ENCODE measurements at regions not wholly inside any gene's neighbourhood (a gene's known extent, or its start where the extent isn't known, plus 50 kb on each side); places are given as distances from the start of the nearest gene placed in this dataset.

DNA sequence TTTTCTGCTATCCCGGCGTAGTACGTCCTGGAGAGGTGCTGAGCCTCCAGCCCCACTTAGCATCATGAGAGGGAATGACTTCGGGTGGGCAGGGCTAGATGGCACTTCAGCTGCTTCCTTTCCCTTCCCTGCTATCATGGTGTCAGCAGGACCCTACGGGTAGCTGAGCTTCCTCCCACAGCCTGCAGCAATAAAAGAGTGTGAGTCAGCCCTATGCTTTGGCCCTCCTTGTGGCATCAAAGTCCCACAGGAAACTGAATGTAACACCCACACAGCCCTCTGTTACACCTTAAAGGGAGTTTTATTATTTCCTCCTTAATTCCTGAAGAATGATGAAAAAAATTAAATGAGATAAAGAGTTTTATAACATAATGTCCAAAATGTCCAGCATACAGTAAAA lies 458.1 kb downstream of the RPS24 start:
- peak; percentile 31 to 69 (median 48) for DNase-seq

DNA sequence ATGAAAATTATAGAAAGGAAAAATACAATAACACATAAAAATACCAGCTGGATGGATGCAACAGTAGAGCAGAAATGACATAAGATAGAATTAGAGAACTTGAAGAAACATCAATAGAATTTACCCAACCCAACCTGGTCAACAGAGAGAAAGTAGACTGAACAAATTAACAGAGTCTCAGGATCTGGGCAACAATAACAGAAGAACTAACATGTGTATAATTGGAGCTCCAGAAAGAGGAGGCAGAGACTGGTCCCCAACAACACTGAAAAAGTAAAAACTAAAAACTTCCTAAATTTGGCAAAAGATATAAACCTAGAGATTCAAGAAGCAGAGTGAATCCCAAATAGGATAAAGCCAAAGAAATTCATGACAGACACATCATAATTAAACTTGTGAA lies 458.8 kb downstream of the RPS24 start:
- DNase-seq: no peak

DNA sequence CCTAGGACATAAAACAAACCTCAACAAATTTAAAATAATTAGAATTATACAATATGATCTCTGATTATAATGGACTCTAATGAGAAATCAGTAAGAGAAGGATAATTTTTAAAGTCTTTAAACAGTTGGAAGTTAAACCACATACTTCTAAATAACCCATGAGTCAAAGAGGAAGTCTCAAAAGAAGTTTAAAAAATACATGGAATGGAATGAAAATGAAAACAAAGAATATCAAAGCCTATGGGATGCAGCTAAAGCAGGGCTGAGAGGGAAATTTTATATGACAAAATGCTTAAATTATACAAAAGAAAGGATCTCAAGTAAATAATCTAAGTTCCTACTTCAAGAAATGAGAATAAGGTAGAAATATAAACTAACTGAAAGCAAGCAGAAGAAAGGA lies 460.5 kb downstream of the RPS24 start:
- DNase-seq: no peak

DNA sequence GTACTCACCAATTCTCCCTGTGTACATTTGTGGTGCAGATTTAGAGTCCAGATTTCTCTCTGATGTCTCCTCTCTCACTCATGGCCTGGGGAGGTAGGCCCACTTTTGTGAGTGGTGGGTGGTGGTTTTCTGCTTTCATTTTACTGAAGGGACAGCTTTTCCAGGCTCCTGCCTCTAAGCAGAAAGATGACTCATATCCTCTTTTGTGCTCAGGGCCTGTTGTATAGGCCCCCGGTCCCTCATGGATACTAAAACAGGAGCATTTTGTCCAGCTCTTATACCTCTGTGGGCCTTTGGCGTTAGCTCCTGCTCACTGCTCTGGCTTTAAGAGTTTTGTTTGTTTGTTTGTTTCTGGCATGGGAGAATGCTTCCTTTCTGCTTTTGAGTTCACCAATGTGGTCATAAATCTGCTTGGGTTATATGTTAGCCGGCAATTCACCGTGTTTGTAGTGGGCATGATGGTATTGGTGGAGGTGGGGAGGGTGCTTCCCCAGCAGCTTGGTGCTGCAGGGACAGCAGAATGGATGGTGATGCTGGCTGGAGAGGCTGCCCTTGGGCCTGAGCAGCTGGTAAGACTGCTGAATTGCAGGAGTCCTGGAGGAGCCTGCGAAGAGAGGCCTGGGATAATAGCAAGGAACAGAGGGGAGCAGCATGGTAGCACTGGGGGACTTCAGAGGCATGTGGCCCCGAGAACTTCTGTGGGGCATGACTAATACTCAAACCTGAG lies 468.7 kb downstream of the RPS24 start:
- peak in 3 of 4 experiments; percentile 12 to 33 (median 15) for DNase-seq

DNA sequence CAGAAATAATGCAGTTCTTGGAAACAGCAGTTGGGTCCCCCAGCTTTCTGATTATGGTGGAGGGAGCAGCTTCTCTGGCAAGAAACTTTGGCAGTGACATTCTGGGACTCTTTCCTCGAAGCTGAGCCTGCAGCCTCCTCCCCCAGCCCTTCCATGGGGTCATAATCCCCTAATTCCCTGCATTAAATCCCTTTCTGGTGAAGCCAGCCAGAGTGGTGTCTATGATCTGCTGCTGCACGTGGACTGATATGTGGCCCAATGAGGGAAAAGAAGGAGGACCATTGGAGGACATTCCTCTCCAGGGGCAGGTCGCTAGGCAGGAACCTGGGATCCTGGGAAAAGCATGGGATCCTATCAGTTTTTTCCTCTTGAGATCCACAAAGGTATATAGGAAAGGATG lies 470.5 kb downstream of the RPS24 start:
- DNase-seq: no peak

DNA sequence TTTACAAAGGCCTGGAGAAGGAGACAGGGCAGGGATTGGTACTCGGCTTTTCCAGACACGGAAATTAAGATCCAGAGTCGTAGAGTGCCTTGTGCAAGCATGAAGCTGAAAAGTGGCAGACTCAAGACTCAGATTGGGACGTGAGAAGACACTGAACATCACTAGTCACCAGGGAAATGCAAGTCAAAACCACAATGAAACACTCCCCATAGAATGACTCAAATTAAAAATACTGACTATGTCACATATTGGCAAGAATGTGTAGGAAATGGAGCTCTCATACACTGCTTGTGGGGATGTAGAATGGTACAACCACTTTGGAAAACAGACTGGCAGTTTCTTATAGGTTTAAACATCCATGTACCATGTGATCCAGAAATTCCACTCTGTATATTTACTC lies 472.0 kb downstream of the RPS24 start:
- no peak for DNase-seq

DNA sequence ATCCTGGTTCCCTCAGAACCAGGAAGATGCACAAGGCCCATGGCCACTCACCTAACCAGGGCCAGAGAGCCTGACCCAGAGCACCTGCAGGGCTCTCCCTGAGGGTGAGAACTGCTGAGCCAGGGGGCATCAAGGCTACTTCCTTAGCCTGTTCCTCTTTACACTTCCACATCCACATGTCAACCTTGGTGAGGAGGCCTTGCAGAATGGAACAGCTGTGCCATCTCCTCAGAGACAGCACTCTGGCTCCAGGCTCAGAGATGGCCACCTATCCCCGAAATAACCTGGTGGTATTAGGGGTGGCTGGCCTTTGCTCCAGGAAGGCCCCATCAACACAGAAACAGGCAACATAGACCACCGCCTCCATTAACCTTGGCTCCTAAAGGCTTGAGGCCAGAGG lies 473.0 kb downstream of the RPS24 start:
- DNase-seq: peak in 3 of 4 experiments; percentile 13 to 35 (median 23)

DNA sequence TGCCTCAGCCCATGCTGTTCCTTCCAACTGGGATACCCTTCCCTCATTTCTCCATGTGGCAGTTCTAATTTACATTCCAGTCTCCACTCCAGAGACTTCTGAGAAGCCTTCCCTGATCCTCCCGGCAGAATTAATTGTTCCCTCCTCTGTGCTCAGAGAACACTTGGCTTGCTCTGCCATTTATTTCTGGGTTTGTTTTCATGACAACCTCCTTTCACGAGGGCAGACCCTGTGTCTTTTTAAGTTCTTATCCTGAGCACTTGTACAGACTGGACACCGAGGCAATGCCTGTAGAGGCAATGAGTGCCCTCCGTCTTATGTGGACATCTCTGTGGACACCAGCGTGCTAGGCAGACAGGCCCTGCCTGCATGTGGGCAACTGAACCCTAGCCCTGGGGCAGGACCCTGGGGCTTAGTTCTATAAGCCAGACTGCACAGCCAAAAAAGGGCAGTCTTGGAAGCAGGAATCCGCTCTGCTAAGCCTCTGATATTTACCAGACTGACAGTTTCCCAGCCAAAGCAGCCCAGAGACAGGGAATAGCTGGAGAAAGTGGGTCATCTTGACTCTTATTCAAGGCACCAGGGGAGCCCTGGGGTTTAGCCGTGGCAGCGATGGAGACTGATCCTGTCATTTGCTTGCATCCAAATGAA lies 474.0 kb downstream of the RPS24 start:
- no peak for DNase-seq

DNA sequence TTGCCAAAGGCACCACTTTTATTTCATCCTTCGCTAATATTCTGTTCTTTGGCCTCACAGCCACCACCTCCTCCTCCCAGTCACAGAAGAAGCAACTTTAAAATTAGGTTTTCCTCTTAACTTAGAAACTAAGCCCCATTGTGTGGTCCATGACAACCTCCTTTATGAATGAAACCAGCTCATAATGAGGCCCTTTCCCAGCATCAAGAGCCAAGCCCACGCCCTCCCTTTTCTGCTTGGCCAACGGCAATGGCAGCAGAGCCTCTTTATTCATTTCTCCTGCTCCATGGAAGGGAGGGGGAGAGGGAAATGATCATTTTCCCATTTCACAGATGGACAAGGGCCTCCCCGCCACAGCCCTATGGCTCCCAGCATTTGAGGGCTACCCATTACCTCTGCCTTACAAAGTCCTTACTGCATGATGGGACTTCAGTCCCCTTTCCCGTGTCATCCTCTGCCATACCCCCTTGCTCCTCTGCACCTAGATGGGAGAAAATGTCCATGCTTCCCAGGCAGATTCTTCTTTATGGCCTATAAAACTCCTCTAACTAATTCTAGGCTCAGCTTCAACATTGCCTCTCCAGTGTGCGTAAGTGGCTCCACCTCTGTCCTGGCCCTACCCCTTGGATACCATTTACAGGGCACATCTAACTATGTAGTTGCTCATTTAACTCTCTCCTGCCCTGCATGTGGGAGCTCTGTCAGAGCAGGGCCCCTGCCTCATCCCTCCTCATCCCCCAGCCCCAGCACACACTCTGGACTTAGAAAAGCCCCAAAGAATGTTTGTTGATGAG lies 475.5 kb downstream of the RPS24 start:
- no peak for DNase-seq

DNA sequence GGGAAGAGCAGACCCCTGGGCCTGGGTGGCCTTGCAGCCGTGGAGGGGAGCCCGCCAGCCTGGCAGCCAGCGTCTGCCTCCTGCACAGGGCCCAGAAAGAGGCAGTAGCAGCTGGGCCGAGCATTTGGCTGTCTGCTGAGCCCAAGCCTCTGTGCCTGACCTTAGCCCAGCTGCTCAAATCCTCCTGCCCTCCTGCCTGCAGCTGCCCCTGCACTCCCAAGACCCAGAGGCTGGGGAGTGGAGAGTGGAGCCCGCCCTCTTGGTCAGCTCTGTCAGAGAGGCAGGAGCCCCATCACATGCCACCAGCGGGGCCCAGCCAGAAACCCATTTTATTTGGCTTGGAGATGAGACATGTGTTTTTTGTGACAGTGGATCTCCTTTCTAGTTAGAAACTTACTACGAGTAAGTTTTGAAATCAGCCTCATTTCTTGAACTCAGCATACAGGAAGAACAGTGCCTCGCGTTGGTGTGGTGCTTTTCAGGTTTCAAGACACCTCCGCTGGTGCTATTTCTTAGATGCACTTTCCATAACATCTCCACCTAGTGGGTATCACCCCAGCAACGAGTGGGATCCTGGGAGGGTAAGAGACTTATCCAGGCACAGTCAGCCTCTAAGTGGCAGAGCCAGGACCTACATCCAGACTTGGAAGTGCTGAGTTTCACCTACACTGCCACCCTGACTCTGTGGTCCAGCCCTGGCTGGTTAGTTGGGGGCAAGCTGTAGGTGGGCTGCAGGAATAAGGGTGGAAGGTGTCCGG lies 477.1 kb downstream of the RPS24 start:
- DNase-seq: no peak

DNA sequence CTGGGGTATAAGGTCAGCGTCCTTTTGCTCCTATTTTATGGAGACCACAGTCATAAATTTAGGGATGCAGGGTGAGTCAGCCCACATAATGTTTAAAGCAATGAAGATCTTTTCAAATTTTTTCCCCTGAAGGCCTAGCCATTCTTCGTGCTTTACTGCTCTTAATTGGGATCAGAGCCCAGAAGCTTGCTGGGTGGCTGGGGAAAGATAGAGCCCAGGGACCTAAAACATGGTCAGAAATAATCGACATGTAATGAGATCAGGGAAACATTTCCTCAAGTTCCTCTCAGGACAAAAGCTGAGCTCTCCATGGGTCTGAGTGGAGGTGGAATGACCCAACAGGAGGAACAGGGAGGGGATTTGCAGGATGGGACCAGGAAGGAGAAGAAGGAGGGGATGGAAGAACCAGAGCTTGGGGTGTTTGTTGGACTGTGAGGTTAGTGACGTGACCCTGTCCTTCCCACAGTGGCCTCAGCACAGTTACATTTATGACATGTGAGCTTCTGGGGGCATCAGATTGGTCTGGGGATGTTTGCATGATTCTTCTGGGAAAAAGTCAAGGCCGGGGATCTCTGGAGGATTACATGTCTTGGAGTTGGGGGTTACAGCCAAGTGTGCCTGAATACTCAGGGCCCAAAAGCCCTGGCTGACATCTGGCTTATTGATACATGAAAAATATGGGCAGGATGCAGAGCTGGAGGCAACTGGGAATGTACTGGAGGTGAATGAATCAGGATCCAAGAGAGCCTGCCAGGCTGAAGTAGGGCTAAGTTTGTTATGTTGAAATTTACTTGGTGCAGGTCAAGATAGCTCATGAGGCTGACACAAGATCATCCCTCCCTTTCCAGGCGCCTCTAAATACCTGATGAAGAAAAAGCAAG lies 477.9 kb downstream of the RPS24 start:
- no peak for DNase-seq

DNA sequence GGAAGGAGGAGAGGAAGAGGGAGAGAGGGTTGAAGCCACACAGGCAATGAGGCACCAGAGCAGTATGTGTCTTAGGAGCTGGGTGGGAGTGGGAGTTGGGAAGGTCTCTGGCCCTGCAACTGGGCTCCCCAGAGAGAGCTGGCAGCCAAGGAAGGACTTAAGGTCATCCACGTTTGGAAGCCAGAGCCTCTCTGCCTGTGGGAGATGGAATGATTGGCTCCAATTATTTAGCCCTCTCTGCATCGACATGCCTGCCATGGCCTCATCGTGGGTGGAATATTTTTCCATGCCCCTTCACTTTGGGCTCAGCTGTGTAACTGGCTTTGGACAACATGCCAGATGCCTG lies 478.5 kb downstream of the RPS24 start:
- no peak for DNase-seq

DNA sequence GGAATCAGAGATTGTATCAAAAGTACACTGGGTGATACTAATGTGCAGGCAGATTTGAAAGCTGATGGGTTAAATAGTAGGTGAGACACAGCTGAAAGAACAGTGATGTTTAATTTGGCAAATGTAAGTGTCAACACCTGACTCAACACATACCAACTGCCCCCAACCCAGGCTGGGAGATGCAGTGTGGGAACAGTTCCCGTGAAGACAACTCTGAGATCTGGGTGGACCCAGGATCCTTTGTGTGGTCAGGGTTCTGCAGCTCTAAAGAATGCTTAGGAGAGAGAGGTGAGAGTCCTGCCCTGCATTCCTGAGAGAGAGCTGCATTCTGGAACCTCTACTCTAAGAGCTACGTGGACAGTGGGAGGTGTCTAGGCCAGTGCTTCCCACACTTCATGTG lies 479.7 kb downstream of the RPS24 start:
- no peak for DNase-seq

DNA sequence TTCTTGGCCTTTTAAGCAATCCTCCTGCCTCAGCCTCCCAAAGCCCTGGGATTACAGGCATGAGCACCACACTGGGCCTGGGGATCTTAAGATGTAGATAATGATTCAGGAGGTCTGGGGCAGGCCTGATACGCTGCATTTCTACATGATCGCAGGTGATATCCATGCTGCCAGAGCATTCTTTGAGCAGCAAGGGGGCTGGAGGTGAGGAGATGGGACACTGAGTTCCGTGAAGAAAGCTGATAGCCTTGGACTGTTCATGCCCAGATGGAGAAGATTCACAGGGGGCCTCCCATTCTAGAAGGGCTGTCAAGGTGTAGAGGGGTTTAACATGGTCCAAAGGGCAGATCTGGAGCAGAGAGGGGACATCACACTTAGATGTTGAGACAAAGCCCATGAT lies 480.3 kb downstream of the RPS24 start:
- DNase-seq: no peak

DNA sequence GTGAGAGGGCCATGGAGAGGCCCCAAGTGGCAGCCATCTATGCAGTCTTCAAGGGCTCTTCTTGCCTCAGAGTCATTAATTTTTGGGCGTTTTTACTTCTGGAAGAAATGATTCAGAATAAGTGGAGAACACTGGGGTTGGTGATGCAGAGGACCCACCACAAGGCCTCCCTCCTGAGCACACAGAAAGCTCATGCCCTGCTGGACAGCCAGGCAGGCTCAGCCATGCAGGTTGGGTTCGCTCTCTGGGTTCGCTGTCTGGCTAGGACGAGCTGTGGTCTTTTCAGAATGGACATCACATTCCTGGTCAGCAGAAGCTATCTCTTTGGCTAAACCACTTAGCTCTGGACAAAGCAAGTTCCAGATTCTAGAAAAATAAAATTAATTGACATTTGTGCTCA lies 480.8 kb downstream of the RPS24 start:
- no peak for DNase-seq

DNA sequence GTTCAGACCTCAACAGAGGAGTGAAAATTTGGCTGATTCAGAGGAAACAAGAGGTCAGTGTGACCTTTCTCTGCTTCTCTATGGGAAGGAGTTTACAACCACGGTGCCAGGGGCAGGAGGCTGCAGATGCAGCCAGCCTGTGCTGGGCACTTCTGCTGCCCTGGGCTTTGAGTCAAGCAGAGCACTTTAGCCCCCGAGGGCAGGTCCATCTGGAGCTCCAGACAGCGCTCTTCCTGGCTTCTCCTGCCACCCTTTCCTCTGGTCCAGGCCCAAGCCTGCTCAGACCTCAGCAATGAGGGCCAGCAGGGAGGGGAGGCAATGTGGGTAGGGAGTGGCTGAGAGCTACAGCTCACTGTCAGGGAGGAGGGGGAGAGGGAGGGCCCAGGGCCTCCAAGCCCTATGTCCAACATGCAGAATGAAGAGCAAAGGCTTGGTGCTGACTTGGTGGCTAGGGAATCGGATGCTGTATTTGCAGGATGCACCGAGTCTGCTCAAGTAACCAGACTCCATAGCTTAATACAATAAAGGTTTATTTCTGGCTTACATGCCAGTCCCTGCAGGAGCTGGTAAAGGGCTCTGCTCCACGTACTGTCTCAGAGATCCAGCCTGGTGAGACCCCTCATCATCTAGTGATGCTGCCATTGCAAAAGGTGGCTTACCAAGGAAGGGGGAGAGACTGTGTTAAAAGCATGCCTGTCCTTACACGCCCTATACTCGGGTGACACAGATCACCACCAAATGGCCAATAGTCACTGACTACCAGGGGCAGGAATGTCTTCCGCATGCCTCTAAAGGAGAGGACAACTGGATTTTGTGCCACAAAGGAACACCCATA lies 481.6 kb downstream of the RPS24 start:
- no peak for DNase-seq

DNA sequence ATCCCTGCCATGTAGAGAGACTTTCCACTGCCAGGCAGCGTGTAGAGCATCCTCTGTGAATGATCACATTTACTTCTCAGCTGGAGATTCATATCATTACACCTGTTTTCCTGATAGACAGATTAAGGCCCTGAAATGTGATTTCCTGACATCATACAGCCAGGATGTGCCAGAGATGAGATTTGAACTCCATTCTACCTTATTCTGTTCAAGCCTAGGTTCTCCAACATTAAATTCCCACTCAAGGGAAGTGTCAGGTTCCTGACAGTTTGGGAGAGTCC lies 482.1 kb downstream of the RPS24 start:
- no peak for DNase-seq

DNA sequence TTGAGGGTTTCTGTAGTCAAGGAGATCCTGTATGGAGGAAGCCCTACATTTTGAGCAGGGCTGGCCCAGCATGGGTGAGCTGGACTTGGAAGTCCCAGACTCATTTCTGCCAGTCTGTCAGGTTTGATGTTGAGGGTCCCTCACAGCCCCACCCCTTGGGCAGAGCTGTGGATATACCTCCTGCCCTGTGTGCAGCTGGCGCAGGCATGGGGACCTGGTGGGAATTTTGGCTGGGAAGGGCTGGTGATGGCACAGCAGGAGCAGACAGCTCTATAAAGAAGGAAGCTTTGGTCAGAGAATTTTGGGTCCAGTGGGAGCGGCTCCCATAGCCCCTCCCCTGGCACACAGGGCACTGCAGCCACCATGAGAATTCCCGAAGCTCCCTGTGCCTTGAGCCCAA lies 482.6 kb downstream of the RPS24 start:
- no peak for DNase-seq

DNA sequence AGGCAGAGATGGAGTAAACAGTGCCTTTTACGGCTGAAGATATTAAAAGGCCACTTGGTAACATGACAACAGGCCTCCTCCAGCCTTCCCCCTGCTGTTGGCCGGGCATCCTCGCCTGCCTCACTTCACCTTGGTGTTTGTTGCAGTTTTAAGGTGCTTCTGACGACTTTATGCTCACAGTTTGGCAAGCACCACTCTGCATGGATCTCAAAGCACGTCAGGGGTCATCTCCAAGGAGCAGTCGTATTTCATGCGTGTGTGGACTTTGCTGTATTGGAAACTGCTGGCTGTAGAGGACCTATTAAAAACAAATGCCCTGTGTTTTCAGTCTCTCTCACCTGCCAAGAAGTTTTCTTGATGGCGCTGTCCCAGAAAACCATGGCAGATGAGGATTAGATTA lies 483.1 kb downstream of the RPS24 start:
- no peak for DNase-seq

DNA sequence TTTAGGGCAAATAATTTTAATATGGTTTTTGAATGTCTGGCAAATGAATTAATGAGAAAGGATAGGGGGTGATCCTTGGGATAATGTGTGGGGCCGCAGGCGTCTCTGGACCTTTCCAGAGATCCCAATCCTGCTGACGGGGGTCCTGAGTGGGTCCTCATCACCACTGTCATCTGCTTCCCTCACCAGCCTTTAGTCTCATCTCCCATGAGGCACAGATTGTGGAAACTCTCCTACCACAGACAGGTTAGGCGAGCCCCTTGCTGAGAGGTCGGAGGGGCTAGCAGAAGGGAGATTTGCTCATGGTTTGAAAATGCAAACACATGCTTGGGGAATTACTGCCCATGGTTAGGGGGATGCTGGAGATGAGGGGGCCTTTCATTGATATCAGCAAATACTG lies 484.6 kb downstream of the RPS24 start:
- no peak for DNase-seq

DNA sequence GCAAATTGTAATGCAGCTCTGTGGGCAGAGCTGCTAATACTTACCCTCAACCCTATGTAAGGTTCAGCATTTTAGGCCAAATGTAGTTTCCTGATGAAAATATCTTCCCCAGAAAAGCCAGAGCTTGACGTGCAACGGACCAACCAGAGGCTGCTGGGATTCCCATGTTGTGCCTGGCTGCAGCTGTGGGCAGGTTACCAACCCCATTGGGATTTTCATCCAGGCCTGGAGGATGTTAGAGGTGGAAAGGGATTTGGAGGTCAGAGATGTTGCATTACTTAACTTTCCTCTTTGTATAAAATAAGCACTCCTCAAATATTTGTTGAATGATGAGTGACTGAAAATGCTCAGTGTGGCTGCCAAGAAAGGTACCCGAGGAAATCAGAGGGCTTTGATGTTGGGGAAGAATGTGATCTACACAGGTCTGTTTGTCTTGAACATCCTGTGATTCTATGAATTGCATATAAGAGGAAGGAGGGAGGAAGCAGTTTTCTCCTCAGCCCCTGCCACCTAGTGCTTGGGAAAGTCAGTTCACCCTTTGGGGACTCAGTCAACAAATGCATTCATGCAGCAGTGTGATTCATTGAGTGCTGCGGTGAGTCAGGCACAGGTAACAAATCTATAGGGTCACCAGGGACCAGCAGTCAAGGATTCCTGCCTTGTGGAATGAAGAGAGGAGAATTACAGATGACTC lies 487.2 kb downstream of the RPS24 start:
- DNase-seq: peak in 3 of 4 experiments; percentile 19 to 36 (median 22)

All from suppressor macrophage (primary cell).